ENCODE measurements at regions not wholly inside any gene's neighbourhood (a gene's known extent, or its start where the extent isn't known, plus 50 kb on each side); places are given as distances from the start of the nearest gene placed in this dataset.

- H3K27me3 ChIP-seq = no peaks in the 10 kb centered on the region
- 95% methylated on average over 3 of the region's 3 CpGs for WGBS (ENCODE audit: low lambda C conversion rate, missing lambda C conversion rate)
- H3K4me1 ChIP-seq (ENCODE audit: insufficient read depth) = no peaks in the 10 kb centered on the region
- H2AFZ ChIP-seq = no peak overlapping the region
- TF ChIP-seq EZH2phosphoT487 (IDR thresholded peaks at IDR 0.05; ENCODE audit: low read depth, severe bottlenecking, unreplicated experiment) (no peak), CTCF (IDR thresholded peaks at IDR 0.05; ENCODE audit: poor library complexity) (no peak), EZH2 (IDR thresholded peaks at IDR 0.05; ENCODE audit: borderline replicate concordance) (no peak)
- no peak overlapping the region for H3K4me3 ChIP-seq
- H4K20me1 ChIP-seq (ENCODE audit: insufficient read depth, poor library complexity, severe bottlenecking) = no peaks in the 10 kb centered on the region
- H3K27ac ChIP-seq = no peak overlapping the region
- H3K9me2 ChIP-seq (replicated peaks; ENCODE audit: insufficient read depth) = no peaks in the 10 kb centered on the region
- H3K4me2 ChIP-seq = no peak overlapping the region
- no peaks in the 10 kb centered on the region for H3K79me2 ChIP-seq
- no peaks in the 10 kb centered on the region for H3K9me3 ChIP-seq (ENCODE audit: low read depth)
- DNase-seq (ENCODE audit: low spot score) = no peak
- no peaks in the 10 kb centered on the region for H3K36me3 ChIP-seq (replicated peaks; ENCODE audit: insufficient read depth, low read depth)
Observed at GRCh38 chr3:95134693-95135413, 1072.0 kb downstream of the NSUN3 start.

- no peak overlapping the region for H3K27ac ChIP-seq
- no peaks in the 10 kb centered on the region for H3K4me1 ChIP-seq (ENCODE audit: insufficient read depth)
- no peaks in the 10 kb centered on the region for H3K27me3 ChIP-seq
- H3K79me2 ChIP-seq = no peaks in the 10 kb centered on the region
- H3K4me3 ChIP-seq = no peak overlapping the region
- H3K9me3 ChIP-seq (ENCODE audit: low read depth) = no peaks in the 10 kb centered on the region
- TF ChIP-seq EZH2phosphoT487 (IDR thresholded peaks at IDR 0.05; ENCODE audit: low read depth, severe bottlenecking, unreplicated experiment) (no peak), CTCF (IDR thresholded peaks at IDR 0.05; ENCODE audit: poor library complexity) (no peak), EZH2 (IDR thresholded peaks at IDR 0.05; ENCODE audit: borderline replicate concordance) (no peak)
- H4K20me1 ChIP-seq (ENCODE audit: insufficient read depth, poor library complexity, severe bottlenecking) = no peaks in the 10 kb centered on the region
- H3K4me2 ChIP-seq = no peak overlapping the region
- DNase-seq (ENCODE audit: low spot score) = no peak
- H3K36me3 ChIP-seq (replicated peaks; ENCODE audit: insufficient read depth, low read depth) = no peaks in the 10 kb centered on the region
- no peak overlapping the region for H2AFZ ChIP-seq
- 93% methylated on average over 3 of the region's 3 CpGs for WGBS (ENCODE audit: low lambda C conversion rate, missing lambda C conversion rate)
- H3K9me2 ChIP-seq (replicated peaks; ENCODE audit: insufficient read depth) = no peaks in the 10 kb centered on the region
Observed at GRCh38 chr3:95148107-95148506, 1085.2 kb downstream of the NSUN3 start.

GRCh38 chr3:95151590-95151989 lies 1088.7 kb downstream of the NSUN3 start:
- Histone ChIP-seq H3K4me2 (no peak overlapping the region), H3K9me3 (ENCODE audit: low read depth) (no peaks in the 10 kb centered on the region), H2AFZ (no peak overlapping the region), H4K20me1 (ENCODE audit: insufficient read depth, poor library complexity, severe bottlenecking) (no peaks in the 10 kb centered on the region), H3K4me1 (ENCODE audit: insufficient read depth) (no peaks in the 10 kb centered on the region), H3K4me3 (no peak overlapping the region), H3K27ac (no peak overlapping the region), H3K79me2 (no peaks in the 10 kb centered on the region), H3K36me3 (replicated peaks; ENCODE audit: insufficient read depth, low read depth) (no peaks in the 10 kb centered on the region), H3K9me2 (replicated peaks; ENCODE audit: insufficient read depth) (no peaks in the 10 kb centered on the region), H3K27me3 (no peaks in the 10 kb centered on the region)
- 38% methylated on average over 2 of the region's 2 CpGs for WGBS (ENCODE audit: low lambda C conversion rate, missing lambda C conversion rate)
- TF ChIP-seq CTCF (IDR thresholded peaks at IDR 0.05; ENCODE audit: poor library complexity) (no peak), EZH2 (IDR thresholded peaks at IDR 0.05; ENCODE audit: borderline replicate concordance) (no peak), EZH2phosphoT487 (IDR thresholded peaks at IDR 0.05; ENCODE audit: low read depth, severe bottlenecking, unreplicated experiment) (no peak)
- no peak for DNase-seq (ENCODE audit: low spot score)
